Thyroid gland (tissue), 4 donors: ENCODE measurements at regions not wholly inside any gene's neighbourhood (a gene's known extent, or its start where the extent isn't known, plus 50 kb on each side); places are given as distances from the start of the nearest gene placed in this dataset.

Source experiments
- DNase-seq, 2 donors: peaks; one replicate each; pipeline ENCODE4 v3.0.0-alpha.2; 2019
- H3K27ac ChIP-seq, 3 donors: fragments of 200-600 bp; sonication (generic); 1 replicate in 2 of 3; 2 replicates in 1 of 3; pipeline ENCODE4 v1.5.1; 2016 to 2019; ENCODE audit warnings: mild to moderate bottlenecking in 1 of 3, moderate library complexity in 1 of 3
- H3K27me3 ChIP-seq: fragments of 200-600 bp; sonication (generic); one replicate; pipeline ENCODE4 v1.5.1; 2019
- H3K36me3 ChIP-seq, 2 donors: fragments of 200-600 bp; sonication (generic); one replicate each; pipeline ENCODE4 v1.5.1; 2016 to 2019
- H3K4me1 ChIP-seq, 2 donors: fragments of 200-600 bp; sonication (generic); one replicate each; pipeline ENCODE4 v1.5.1; 2017 to 2019
- H3K4me3 ChIP-seq, 3 donors: fragments of 200-600 bp; sonication (generic); replicated peaks in 1 of 3; 1 replicate in 2 of 3; 2 replicates in 1 of 3; pipeline ENCODE4 v1.5.1; 2016; ENCODE audit warnings: mild to moderate bottlenecking in 1 of 3
- H3K9me3 ChIP-seq: fragments of 200-600 bp; sonication (generic); one replicate; pipeline ENCODE4 v1.5.1; 2017
- POLR2A ChIP-seq, 2 donors: fragments of 450-650 bp; IDR thresholded peaks; one replicate each; pipeline ENCODE4 v1.6.1; 2017; ENCODE audit warnings: antibody characterized with exemption in 2 of 2, mild to moderate bottlenecking in 2 of 2, moderate library complexity in 1 of 2
- WGBS, 2 donors: methylation state at CpG; one replicate each; pipeline ENCODE4 v1.1.5; 2017; 5-methylcytosine and 5-hydroxymethylcytosine counted together
- intact Hi-C: fragments of 100-400 bp; cut with DNase I; formaldehyde crosslinking; loops from one replicate; pipeline ENCODE4 v1.15.1; 2023
- TF ChIP-seq, protein P1 (sequence below), 6 experiments: fragments of 200-600 bp in 3 of 6; fragments of 450-650 bp in 3 of 6; sonication (generic) in 3 of 6; IDR thresholded peaks; one replicate each; pipeline ENCODE4 v1.5.1; 2016 to 2019; ENCODE audit warnings: antibody characterized with exemption in 6 of 6, mild to moderate bottlenecking in 2 of 6, inconsistent platforms in 1 of 6, moderate library complexity in 1 of 6

GRCh38 chr4:111221371-111221770, 598.5 kb upstream of the PITX2 start:
- no peak overlapping the region for H3K4me3 ChIP-seq
- intact Hi-C loops: no loop called here

GRCh38 chr4:111228396-111228795, 605.5 kb upstream of the PITX2 start:
- intact Hi-C loops: no loop called here
- DNase-seq: no peak
- Histone ChIP-seq H3K36me3 (no peaks in the 10 kb centered on the region), H3K27ac (no peak overlapping the region), H3K4me3 (no peak overlapping the region), H3K9me3 (no peaks in the 10 kb centered on the region), H3K27me3 (no peaks in the 10 kb centered on the region), H3K4me1 (no peaks in the 10 kb centered on the region)
- 95 to 100% methylated on average over 1 of the region's 1 CpG for WGBS, 2 donors
- TF ChIP-seq POLR2A (IDR thresholded peaks at IDR 0.05): no peak
- TF ChIP-seq, protein P1, sequence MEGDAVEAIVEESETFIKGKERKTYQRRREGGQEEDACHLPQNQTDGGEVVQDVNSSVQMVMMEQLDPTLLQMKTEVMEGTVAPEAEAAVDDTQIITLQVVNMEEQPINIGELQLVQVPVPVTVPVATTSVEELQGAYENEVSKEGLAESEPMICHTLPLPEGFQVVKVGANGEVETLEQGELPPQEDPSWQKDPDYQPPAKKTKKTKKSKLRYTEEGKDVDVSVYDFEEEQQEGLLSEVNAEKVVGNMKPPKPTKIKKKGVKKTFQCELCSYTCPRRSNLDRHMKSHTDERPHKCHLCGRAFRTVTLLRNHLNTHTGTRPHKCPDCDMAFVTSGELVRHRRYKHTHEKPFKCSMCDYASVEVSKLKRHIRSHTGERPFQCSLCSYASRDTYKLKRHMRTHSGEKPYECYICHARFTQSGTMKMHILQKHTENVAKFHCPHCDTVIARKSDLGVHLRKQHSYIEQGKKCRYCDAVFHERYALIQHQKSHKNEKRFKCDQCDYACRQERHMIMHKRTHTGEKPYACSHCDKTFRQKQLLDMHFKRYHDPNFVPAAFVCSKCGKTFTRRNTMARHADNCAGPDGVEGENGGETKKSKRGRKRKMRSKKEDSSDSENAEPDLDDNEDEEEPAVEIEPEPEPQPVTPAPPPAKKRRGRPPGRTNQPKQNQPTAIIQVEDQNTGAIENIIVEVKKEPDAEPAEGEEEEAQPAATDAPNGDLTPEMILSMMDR (IDR thresholded peaks at IDR 0.05): no peak

More at GRCh38 chr4:111221371-111221770, 598.5 kb upstream of the PITX2 start:
- TF ChIP-seq, protein P1 (IDR thresholded peaks at IDR 0.05): no peak
- no peak for TF ChIP-seq POLR2A (IDR thresholded peaks at IDR 0.05)
- no peaks in the 10 kb centered on the region for H3K36me3 ChIP-seq
- DNase-seq: no peak
- H3K27ac ChIP-seq: no peak overlapping the region
- H3K4me1 ChIP-seq: no peaks in the 10 kb centered on the region
- H3K9me3 ChIP-seq: no peaks in the 10 kb centered on the region
- no peaks in the 10 kb centered on the region for H3K27me3 ChIP-seq

DNA sequence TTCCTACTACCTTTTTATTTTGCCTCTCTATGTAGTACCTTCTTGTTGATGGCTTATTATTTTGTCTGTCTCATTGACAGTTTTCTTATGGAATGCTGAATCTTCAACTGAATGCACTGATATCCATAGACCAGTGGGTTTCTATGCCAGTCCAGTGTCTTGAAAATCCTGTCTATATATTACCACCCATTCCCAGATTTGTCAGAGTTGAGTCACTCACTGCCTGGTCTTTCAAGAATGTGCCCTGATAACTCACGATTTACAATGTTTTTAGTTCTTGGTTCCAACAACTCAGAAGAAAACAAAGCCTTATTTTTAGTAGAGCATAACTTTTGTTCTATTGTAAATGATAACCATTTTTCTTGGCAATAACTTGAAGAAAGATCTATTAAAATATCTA, 606.0 kb upstream of the PITX2 start:
- no peak overlapping the region for H3K4me3 ChIP-seq
- H3K4me1 ChIP-seq: no peaks in the 10 kb centered on the region
- H3K27ac ChIP-seq: no peak overlapping the region
- no peaks in the 10 kb centered on the region for H3K36me3 ChIP-seq
- TF ChIP-seq, protein P1 (IDR thresholded peaks at IDR 0.05): no peak
- TF ChIP-seq POLR2A (IDR thresholded peaks at IDR 0.05): no peak
- no peak for DNase-seq
- H3K27me3 ChIP-seq: no peaks in the 10 kb centered on the region
- intact Hi-C loops: no loop called here
- 64 to 75% methylated on average over 1 of the region's 1 CpG for WGBS, 2 donors
- H3K9me3 ChIP-seq: no peaks in the 10 kb centered on the region

DNA sequence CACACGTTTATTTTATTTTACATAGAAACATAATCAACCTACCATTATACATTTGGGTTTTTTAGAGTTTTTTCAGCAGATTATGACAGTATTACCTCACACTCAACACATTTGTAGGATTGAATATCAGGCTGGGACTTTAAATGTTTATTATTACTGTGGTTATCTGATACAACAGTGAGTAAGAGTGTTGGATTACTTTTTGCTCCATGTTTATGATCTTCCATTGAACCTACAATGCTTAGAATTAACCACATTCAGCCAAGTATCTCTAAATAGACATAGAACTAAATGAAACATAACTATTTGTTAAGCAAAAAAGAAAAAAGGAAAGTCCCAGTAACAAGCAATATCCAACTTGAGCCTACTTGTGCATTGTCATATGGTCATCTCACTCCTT, 607.4 kb upstream of the PITX2 start:
- Histone ChIP-seq H3K4me3 (no peak overlapping the region), H3K4me1 (no peaks in the 10 kb centered on the region), H3K27me3 (no peaks in the 10 kb centered on the region), H3K9me3 (no peaks in the 10 kb centered on the region), H3K27ac (no peak overlapping the region), H3K36me3 (no peaks in the 10 kb centered on the region)
- TF ChIP-seq, protein P1 (IDR thresholded peaks at IDR 0.05): no peak
- TF ChIP-seq POLR2A (IDR thresholded peaks at IDR 0.05): no peak
- WGBS, 2 donors: 39 to 49% methylated on average over 1 of the region's 1 CpG
- no peak for DNase-seq
- intact Hi-C loops: no loop called here

- no peak for TF ChIP-seq POLR2A (IDR thresholded peaks at IDR 0.05)
- TF ChIP-seq, protein P1 (IDR thresholded peaks at IDR 0.05): no peak
- no peak overlapping the region for H3K27ac ChIP-seq
- no peaks in the 10 kb centered on the region for H3K9me3 ChIP-seq
- WGBS, 2 donors: 56 to 70% methylated on average over 4 of the region's 4 CpGs
- H3K27me3 ChIP-seq: no peaks in the 10 kb centered on the region
- no peak for DNase-seq
- H3K4me3 ChIP-seq: no peak overlapping the region
- no peaks in the 10 kb centered on the region for H3K4me1 ChIP-seq
- no peaks in the 10 kb centered on the region for H3K36me3 ChIP-seq
- intact Hi-C loops: no loop called here
Observed at GRCh38 chr4:111231281-111231680, 608.4 kb upstream of the PITX2 start.
